WTC11 (cell line): ENCODE measurements at regions not wholly inside any gene's neighbourhood (a gene's known extent, or its start where the extent isn't known, plus 50 kb on each side); places are given as distances from the start of the nearest gene placed in this dataset.

Experiments
- ATAC-seq: fragments of 200-7000 bp; cut with Tn5 transposase; 2 replicates; pipeline ENCODE4 v1.10.0; 2021; ENCODE audit warnings: mild to moderate bottlenecking, moderate library complexity
- CTCF ChIA-PET: fragments of 300-600 bp; sonication (Branson Sonifier 250); formaldehyde crosslinking; loops from one replicate; lab custom pipeline; 2021; ENCODE audit warnings: antibody characterized with exemption; lab: Charles Lee
- POLR2A ChIA-PET: fragments of 350-600 bp; sonication (Branson Sonifier 250); formaldehyde crosslinking; loops from one replicate; lab custom pipeline; 2021; ENCODE audit warnings: antibody characterized with exemption; lab: Charles Lee
- DNase-seq: peaks from one replicate; pipeline ENCODE4 v3.0.0; 2021; ENCODE audit warnings: low spot score
- H3K27ac Mint-ChIP-seq: 2 replicates; pipeline ENCODE4 v1.8.0; 2021; ENCODE audit warnings: mixed read lengths
- H3K27me3 Mint-ChIP-seq: 2 replicates; pipeline ENCODE4 v1.8.0; 2021; ENCODE audit warnings: low read depth, mild to moderate bottlenecking, moderate library complexity, mixed read lengths
- H3K36me3 Mint-ChIP-seq: 2 replicates; pipeline ENCODE4 v1.8.0; 2021; ENCODE audit warnings: mixed read lengths
- H3K4me1 Mint-ChIP-seq: 2 replicates; pipeline ENCODE4 v1.8.0; 2022; ENCODE audit warnings: mixed read lengths
- H3K4me3 Mint-ChIP-seq: 2 replicates; pipeline ENCODE4 v1.8.0; 2021; ENCODE audit warnings: mild to moderate bottlenecking, moderate library complexity, mixed read lengths
- H3K9me3 Mint-ChIP-seq: 2 replicates; pipeline ENCODE4 v1.8.0; 2021; ENCODE audit warnings: mixed read lengths
- CDX4 ChIP-seq: fragments of 250-450 bp; sonication (Bioruptor Pico); IDR thresholded peaks from 2 replicates; pipeline ENCODE4 v1.9.0; 2021; ENCODE audit warnings: moderate library complexity, mild to moderate bottlenecking, inconsistent platforms, borderline replicate concordance
- E2F4 ChIP-seq: sonication (generic); formaldehyde crosslinking; IDR thresholded peaks from 2 replicates; pipeline ENCODE4 v1.8.1; 2022; ENCODE audit warnings: low read depth, mild to moderate bottlenecking, moderate library complexity, missing genetic modification reagents, borderline replicate concordance
- ERG ChIP-seq: fragments of 250-450 bp; sonication (Bioruptor Pico); IDR thresholded peaks from 2 replicates; pipeline ENCODE4 v1.8.0; 2021; ENCODE audit warnings: mild to moderate bottlenecking
- ETV6 ChIP-seq: sonication (generic); formaldehyde crosslinking; IDR thresholded peaks from 2 replicates; pipeline ENCODE4 v1.8.1; 2022; ENCODE audit warnings: mild to moderate bottlenecking, missing genetic modification reagents
- FOXJ3 ChIP-seq: sonication (generic); formaldehyde crosslinking; IDR thresholded peaks from 2 replicates; pipeline ENCODE4 v1.9.0; 2021; ENCODE audit warnings: missing genetic modification reagents, mild to moderate bottlenecking, borderline replicate concordance
- HMGXB4 ChIP-seq: sonication (generic); formaldehyde crosslinking; IDR thresholded peaks from 2 replicates; pipeline ENCODE4 v1.8.1; 2023; ENCODE audit warnings: mild to moderate bottlenecking, moderate library complexity, missing genetic modification reagents
- IRF1 ChIP-seq: sonication (generic); formaldehyde crosslinking; IDR thresholded peaks from 2 replicates; pipeline ENCODE4 v1.8.0; 2023; ENCODE audit warnings: missing genetic modification reagents
- JAZF1 ChIP-seq: fragments of 250-450 bp; sonication (Bioruptor Pico); IDR thresholded peaks from 2 replicates; pipeline ENCODE4 v1.9.0; 2021; ENCODE audit warnings: moderate library complexity, mild to moderate bottlenecking, inconsistent platforms
- JUN ChIP-seq: sonication (generic); formaldehyde crosslinking; IDR thresholded peaks from 2 replicates; pipeline ENCODE4 v1.8.0; 2023; ENCODE audit warnings: mild to moderate bottlenecking, missing genetic modification reagents
- MAX ChIP-seq: sonication (generic); formaldehyde crosslinking; IDR thresholded peaks from 2 replicates; pipeline ENCODE4 v1.8.0; 2022; ENCODE audit warnings: mild to moderate bottlenecking, missing genetic modification reagents
- MLX ChIP-seq: sonication (generic); formaldehyde crosslinking; IDR thresholded peaks from 2 replicates; pipeline ENCODE4 v1.8.1; 2023; ENCODE audit warnings: mild to moderate bottlenecking, missing genetic modification reagents, moderate library complexity
- STAT6 ChIP-seq: sonication (generic); formaldehyde crosslinking; conservative IDR thresholded peaks from 2 replicates; pipeline ENCODE4 v1.8.1; 2023; ENCODE audit warnings: mild to moderate bottlenecking, low read depth, missing genetic modification reagents, moderate library complexity
- ZNF138 ChIP-seq: sonication (generic); formaldehyde crosslinking; conservative IDR thresholded peaks from 2 replicates; pipeline ENCODE4 v1.8.1; 2022; ENCODE audit warnings: mild to moderate bottlenecking, moderate library complexity, missing genetic modification reagents
- ZNF263 ChIP-seq: sonication (generic); formaldehyde crosslinking; IDR thresholded peaks from 2 replicates; pipeline ENCODE4 v1.8.1; 2022; ENCODE audit warnings: low read depth, mild to moderate bottlenecking, moderate library complexity, missing genetic modification reagents
- ZNF317 ChIP-seq: sonication (generic); formaldehyde crosslinking; IDR thresholded peaks from 2 replicates; pipeline ENCODE4 v1.8.1; 2023; ENCODE audit warnings: low read depth, mild to moderate bottlenecking, moderate library complexity, missing genetic modification reagents, borderline replicate concordance
- ZNF416 ChIP-seq: fragments of 250-450 bp; sonication (Bioruptor Pico); IDR thresholded peaks from 2 replicates; pipeline ENCODE4 v1.9.0; 2021; ENCODE audit warnings: mild to moderate bottlenecking, inconsistent platforms
- ZNF671 ChIP-seq: fragments of 250-450 bp; sonication (Bioruptor Pico); IDR thresholded peaks from 2 replicates; pipeline ENCODE4 v1.8.0; 2021; ENCODE audit warnings: mild to moderate bottlenecking

GRCh38 chr1:177849130-177849529 lies 120.7 kb downstream of the SEC16B start:
- CTCF ChIA-PET = no interaction called here
- H3K36me3 Mint-ChIP-seq = no peaks in the 10 kb centered on the region
- no peak overlapping the region for H3K4me3 Mint-ChIP-seq
- ATAC-seq = no peak
- no peak for DNase-seq
- no peaks in the 10 kb centered on the region for H3K27me3 Mint-ChIP-seq
- peaks cover 2% of the 10 kb centered on the region; the same call in 1 of the 2 replicates for H3K9me3 Mint-ChIP-seq
- H3K4me1 Mint-ChIP-seq = no peaks in the 10 kb centered on the region
- TF ChIP-seq ZNF416 (CRISPR knock-in tag) (no peak), ERG (no peak), STAT6 (CRISPR knock-in tag) (no peak), ETV6 (CRISPR knock-in tag) (no peak), JAZF1 (no peak), MAX (no peak), CDX4 (CRISPR knock-in tag) (no peak), ZNF671 (CRISPR knock-in tag) (no peak), ZNF263 (no peak), ZNF138 (CRISPR knock-in tag) (no peak)
- TF ChIP-seq, all 79 proteins: peak for 0
- POLR2A ChIA-PET = no interaction called here
- no peak overlapping the region for H3K27ac Mint-ChIP-seq

- ATAC-seq = no peak
- no peak overlapping the region for H3K27ac Mint-ChIP-seq
- H3K4me3 Mint-ChIP-seq = no peak overlapping the region
- no peaks in the 10 kb centered on the region for H3K9me3 Mint-ChIP-seq
- ChIA-PET POLR2A (no interaction called here), CTCF (no interaction called here)
- DNase-seq = no peak
- no peaks in the 10 kb centered on the region for H3K27me3 Mint-ChIP-seq
- no peaks in the 10 kb centered on the region for H3K4me1 Mint-ChIP-seq
- H3K36me3 Mint-ChIP-seq = no peaks in the 10 kb centered on the region
- TF ChIP-seq E2F4 (CRISPR knock-in tag) = no peak
- no peak for TF ChIP-seq FOXJ3 (CRISPR knock-in tag)
- no peak for TF ChIP-seq HMGXB4 (CRISPR knock-in tag)
- TF ChIP-seq JUN = no peak
- no peak for TF ChIP-seq ZNF317
- TF ChIP-seq MLX (CRISPR knock-in tag) = no peak
- no peak for TF ChIP-seq IRF1
Observed at GRCh38 chr1:177848577-177848976, 121.3 kb downstream of the SEC16B start.
